HG03039 (cell line): ENCODE measurements at regions not wholly inside any gene's neighbourhood (a gene's known extent, or its start where the extent isn't known, plus 50 kb on each side); places are given as distances from the start of the nearest gene placed in this dataset.

ENCODE experiments used
- ATAC-seq: cut with Tn5 transposase; IDR thresholded peaks from one replicate; pipeline ENCODE4 v1.9.1; 2021; ENCODE audit warnings: mild to moderate bottlenecking, moderate library complexity; ENCODE audit not compliant: unreplicated experiment

DNA sequence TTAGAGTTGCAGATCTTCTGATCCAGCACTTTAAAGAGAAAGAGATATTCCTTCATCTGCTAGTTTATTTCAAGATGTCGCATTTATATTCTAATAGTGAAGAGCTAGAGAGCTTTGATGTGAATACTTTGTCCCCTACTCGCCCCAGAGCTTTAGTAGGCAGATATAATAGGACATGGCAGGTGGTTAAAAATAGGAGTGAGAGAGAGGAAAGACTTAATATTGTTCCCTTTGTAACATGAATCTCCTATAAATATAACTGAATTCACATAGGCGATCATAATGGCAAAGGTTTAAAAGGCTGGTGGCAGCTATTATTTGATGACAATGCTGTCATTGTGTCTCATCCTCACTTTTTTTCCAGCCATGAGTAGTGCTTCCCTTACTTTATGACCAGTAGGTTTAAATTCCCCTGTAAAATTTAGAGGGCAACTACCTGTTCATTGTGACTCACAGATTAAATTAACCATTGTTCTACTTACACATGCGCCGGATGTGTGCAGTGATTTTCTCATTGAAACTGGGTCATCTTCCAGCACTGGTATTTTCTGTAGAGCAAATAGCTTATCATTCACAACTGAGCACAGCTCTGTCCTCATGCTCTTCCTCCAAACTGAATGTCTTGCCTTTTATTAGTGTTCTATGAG lies 906.7 kb upstream of the CELF2 start:
- no peak for ATAC-seq

- no peak for ATAC-seq
These were observed 899.5 kb upstream of the CELF2 start for GRCh38 chr10:10118131-10118530.

DNA sequence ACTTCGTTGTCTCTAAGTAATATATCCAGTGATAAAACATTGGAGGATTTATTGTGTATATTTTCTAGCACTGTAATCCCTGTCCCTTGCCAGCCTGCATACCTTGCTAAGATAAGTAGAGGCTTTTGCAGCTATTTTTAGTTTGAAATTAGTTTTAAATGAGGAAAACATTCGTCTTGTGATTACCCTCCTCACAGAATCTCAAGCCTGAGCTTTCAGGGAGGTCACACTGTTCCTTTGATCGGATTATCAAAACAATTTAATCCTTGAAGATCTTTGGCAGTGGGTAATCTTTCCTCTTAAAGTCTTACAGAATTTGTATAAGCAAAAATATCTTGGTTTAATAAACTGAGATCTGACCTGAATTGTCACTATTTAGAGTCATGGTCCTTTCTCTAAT lies 897.0 kb upstream of the CELF2 start:
- no peak for ATAC-seq

DNA sequence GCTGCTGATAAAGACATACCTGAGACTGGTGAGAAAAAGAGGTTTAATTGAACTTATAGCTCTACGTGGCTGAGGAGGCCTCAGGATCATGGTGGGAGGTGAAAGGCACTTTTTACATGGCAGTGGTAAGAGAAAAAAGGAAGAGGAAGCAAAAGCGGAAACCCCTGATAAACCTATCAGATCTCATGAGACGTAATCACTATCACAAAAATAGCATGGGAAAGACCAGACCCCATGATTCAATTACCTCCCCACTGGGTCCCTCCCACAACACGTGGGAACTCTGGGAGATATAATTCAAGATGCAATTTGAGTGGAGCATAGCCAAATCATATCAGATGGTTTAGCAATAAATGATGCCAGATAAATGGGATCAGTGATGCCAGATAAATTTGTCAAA lies 892.0 kb upstream of the CELF2 start:
- no peak for ATAC-seq

DNA sequence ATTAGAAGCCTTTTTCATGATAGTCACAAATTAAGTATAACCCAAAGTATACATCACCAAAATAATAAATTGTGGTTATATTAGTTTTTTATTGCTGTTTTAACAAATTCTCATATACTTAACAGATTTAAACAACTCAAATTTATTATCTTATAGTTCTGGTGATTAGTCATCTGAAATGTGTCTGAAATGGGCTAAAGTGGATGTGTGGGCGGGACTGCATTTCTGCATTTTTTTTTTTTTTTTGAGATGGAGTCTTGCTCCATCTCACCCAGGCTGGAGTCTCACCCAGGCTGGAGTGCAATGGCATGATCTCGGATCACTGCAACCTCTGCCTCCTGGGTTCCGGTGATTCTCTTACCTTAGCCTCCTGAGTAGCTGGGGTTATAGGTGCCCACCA lies 891.5 kb upstream of the CELF2 start:
- ATAC-seq: no peak

- ATAC-seq: no peak
These were observed 889.3 kb upstream of the CELF2 start for GRCh38 chr10:10128387-10128786.

- ATAC-seq: no peak
These were observed 887.0 kb upstream of the CELF2 start for GRCh38 chr10:10130686-10131085.

GRCh38 chr10:10132009-10132408 lies 885.7 kb upstream of the CELF2 start:
- no peak for ATAC-seq

DNA sequence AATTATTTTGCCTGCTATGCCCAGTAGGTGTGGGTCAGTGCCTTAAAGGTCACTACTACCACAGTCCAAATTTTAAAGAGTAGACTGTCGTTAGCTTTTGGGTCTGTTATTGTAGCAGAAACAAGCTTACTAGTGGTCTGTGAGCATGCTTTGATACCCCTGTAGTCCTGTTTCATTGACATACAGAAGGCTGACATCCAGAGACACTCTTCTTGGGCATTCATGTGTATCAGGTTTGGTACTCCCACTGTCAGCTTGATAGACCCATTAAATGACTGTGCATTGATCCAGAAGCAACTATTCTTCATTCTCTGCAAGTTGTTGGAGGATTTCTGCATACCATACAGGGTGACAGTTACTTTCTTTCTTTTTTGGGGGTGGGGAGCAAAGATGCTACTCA lies 884.4 kb upstream of the CELF2 start:
- no peak for ATAC-seq

- ATAC-seq: no peak
These were observed 879.0 kb upstream of the CELF2 start for GRCh38 chr10:10138685-10139084.

GRCh38 chr10:10141782-10142382 lies 875.8 kb upstream of the CELF2 start:
- no peak for ATAC-seq

- ATAC-seq: no peak
These were observed 871.1 kb upstream of the CELF2 start for GRCh38 chr10:10146604-10147003.

DNA sequence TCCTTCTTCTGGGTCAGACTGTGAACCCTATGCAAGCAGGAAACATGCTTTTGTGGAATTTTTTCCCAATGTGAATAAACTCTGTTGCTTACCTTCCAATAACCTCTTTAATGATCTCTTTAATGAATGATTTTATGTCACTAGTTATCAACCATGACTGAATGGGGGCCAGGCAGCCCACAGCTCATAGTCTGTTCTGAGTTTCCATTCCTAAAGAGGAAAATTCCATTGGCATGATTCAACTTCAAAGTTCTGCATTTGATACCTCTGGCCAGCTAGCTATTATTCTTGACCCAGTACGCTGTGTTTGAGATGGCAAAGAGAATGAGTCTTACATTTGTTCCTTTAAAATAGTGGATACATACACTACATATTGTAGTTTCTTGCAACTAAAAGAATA lies 867.8 kb upstream of the CELF2 start:
- ATAC-seq: no peak

DNA sequence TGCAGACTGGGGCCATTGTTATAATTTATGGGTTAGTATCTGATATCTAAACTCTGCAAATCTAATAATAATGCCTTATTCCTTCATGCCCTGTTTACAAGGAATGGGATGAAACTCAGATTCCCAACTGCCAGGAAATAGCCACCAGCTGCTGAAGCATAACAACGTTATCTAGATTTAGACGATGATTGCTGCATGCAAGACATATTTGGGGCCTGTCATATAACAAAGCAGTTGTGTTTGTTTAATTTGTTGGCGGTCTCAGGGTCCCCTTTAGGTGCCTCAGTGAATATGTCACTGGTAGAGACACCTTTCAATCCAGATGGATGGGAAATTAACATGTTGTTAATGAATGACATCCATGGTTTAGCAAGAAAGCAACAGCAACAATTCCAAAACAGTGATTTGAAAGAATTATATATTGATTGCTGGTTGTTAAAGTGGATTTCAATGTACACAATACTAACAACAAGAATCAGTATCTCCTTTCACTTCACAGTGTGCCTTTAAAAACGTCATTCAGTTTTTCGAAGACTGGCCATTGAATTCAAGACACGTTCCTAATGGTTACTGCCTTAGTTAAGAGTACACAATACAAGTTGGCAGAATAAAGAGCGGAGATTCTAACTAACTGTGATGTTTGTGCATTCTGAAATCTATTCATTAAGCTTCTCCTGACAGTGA lies 860.6 kb upstream of the CELF2 start:
- no peak for ATAC-seq

DNA sequence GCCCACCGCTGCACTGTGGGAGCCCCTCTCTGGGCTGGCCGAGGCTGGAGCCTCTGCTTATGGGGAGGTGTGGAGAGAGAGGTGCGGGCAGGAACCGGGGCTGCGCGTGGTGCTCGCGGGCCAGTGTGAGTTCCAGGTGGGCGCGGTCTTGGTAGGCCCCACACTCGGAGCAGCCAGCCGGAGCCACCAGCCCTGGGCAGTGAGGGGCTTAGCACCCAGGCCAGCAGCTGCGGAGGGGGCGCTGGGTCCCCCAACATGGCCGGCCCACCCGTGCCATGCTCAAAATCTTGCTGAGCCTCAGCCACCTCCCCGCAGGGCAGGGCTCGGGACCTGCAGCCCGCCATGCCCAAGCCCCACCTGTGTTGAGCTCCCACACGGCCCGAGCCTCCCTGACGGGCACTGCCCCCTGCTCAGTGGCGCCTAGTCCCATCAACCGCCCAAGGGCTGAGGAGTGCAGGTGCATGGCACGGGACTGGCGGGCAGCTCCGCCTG lies 856.8 kb upstream of the CELF2 start:
- ATAC-seq: no peak

DNA sequence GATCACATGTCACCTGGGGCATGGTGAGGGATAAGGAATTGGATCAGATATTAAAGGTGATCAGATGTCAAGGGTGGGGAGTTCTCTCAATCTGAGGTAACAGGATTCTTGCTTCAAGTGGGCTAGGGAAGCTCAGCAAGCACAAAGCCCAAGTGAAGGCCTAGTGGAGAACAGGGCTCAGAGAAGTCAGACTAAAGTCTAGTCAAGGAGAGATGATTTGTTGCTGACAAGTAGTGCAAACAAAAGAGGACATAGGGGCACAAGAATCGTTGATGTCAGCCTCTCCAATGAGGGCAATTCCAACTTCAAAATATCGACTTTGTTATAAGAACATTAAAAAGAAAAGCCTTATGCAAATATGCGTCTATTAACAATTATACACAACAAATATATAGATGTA lies 852.8 kb upstream of the CELF2 start:
- ATAC-seq: no peak

- ATAC-seq: no peak
These were observed 852.3 kb upstream of the CELF2 start for GRCh38 chr10:10165415-10165814.

- ATAC-seq: no peak
These were observed 839.2 kb upstream of the CELF2 start for GRCh38 chr10:10178476-10178875.

DNA sequence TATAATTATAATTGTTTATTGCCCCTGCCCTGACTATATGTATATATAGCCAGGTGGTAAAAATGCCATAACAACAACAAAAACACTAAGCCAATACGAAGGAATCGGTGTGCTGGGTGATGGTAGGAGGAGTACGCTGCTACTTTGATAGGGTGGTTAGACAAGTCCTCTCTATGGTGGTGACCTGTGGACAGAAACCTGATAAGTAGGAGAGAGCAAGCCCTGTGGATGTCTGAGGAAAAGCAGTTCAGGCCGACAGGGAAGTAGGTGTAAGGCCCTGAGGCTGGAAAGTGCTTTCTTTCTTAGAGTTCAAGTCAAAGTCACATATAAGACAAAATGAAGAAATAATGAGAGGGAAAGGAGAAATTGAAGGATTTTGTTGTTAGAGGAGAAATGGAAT lies 823.8 kb upstream of the CELF2 start:
- ATAC-seq: no peak

- ATAC-seq: no peak
These were observed 821.0 kb upstream of the CELF2 start for GRCh38 chr10:10196701-10197100.

DNA sequence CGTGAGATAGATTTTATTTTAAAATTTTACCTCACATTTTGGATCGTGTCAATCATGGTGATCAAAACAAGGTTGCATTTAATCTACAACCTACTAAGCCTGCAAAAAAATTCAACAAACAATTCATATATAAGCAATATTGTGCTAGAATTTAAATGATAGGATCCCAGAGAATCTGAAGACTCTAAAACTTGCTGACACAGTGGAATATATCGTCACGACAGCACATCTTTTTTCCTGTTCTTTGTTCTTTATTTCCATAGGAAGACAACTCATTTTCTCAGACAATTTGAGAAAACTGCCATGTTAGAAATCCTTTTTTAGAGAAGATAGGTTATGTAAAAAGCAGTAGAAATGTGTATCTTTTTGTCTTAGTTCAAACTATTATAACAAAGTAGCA lies 820.2 kb upstream of the CELF2 start:
- no peak for ATAC-seq

- no peak for ATAC-seq
These were observed 819.3 kb upstream of the CELF2 start for GRCh38 chr10:10198363-10198762.
